AML-193 (cell line): ENCODE measurements at regions not wholly inside any gene's neighbourhood (a gene's known extent, or its start where the extent isn't known, plus 50 kb on each side); places are given as distances from the start of the nearest gene placed in this dataset.
"Not testable (repeated sequence)": the region's sequence is repeated elsewhere in the genome, so short reads cannot be mapped to it uniquely, and the experiment has no call there.

Source experiments
- DNase-seq, 2 experiments: peaks; one replicate each; lab custom pipeline; 2025; lab: John Stamatoyannopoulos, UW

- DNase-seq: no peak
These were observed 504.9 kb downstream of the EDEM1 start for GRCh38 chr3:5692446-5692845.

GRCh38 chr3:5694266-5694665 lies 506.8 kb downstream of the EDEM1 start:
- no peak for DNase-seq

- no peak for DNase-seq
These were observed 511.3 kb downstream of the EDEM1 start for GRCh38 chr3:5698851-5699250.

- no peak for DNase-seq
These were observed 511.8 kb downstream of the EDEM1 start for GRCh38 chr3:5699313-5699712.

- DNase-seq: no peak
These were observed 512.3 kb downstream of the EDEM1 start for GRCh38 chr3:5699811-5700210.

DNA sequence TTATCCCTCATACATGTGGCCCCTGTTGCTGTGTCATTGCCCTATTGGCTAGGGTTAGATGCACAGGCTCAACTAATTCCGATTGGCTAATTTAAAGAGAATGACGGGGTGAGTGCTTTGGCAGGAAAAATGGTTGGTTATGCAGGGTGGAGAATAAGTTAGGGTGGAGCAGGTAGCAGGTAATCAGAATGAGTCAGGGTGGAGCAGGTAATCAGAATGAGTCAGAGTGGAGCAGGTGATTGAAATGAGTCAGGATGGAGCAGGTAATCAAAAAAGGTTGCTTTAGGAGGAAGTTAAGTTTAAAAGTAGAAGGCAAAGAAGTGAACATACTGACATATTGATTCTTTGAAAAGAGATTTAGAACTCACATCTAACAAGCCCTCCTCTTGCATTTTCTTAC lies 513.5 kb downstream of the EDEM1 start:
- not testable (repeated sequence) for DNase-seq

DNA sequence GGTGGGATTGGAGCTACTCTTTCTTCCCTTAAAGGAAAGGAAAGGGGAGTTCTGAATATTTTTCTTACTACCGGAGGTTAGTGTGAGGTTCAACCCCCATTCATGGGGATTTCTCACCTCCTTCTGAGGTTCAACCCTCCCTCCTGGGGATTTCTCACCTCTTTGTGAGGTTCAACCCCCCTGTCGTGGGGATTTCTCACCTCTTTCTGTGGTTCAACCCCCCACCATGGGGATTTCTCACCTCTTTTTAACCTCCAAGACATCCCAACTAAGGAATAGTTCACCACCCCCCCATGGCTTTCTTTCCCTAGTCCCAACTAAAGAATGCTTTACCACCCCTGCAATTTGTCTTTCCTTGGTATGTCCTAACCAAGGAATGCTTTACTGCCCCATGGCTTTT lies 520.3 kb downstream of the EDEM1 start:
- DNase-seq: no peak

- no peak for DNase-seq
These were observed 522.2 kb downstream of the EDEM1 start for GRCh38 chr3:5709714-5710113.

DNA sequence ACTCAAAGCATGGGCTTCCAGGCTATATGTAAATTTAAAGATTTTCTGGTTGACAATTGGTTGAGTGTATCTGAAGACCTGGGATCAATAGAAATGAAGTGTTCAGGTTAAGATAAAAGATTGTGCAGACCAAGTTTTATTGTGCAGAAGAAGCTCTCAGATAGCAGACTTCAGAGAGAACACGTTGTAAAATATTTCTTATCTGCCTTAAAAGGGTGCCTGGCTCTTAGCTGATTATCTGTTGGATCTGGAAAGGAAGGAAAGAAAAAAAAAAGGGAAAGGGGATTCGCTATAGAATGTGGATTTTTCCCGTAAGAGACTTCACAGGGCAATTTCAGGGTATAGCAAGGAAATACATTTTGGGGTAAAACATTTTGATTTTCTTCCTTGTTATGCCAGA lies 523.2 kb downstream of the EDEM1 start:
- no peak for DNase-seq

- no peak for DNase-seq
These were observed 529.7 kb downstream of the EDEM1 start for GRCh38 chr3:5717254-5717653.

DNA sequence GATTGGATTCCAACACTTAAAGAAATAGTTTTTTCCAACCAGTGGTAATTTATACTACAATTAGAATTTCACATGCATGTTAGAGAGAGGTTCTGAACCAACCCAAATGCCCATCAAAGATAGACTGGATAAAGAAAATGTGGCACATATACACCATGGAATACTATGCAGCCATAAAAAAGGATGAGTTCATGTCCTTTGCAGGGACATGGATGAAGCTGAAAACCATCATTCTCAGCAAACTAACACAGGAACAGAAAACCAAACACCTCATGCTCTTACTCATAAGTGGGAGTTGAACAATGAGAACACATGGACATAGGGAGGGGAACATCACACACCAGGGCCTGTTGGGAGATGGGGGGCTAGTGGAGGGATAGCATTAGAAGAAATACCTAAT lies 532.2 kb downstream of the EDEM1 start:
- not testable (repeated sequence) for DNase-seq

DNA sequence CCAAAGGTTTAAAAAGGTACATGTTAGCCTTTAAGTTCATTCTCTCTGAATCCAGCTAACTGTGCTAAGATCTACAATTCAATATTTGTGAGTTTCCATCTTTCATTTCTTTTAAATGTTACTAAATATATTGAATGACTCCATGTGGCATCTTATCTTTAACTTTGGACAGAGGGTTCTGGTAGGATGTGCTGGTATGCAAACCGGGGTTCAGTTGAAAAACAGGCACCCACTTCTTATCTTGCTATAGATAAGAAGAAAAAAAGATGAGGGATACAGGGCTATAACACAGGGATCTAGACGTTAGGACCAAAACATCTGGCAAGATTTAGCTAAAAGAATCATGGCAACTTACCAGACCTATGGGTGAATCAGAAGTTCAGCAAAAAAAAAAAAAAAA lies 538.3 kb downstream of the EDEM1 start:
- no peak for DNase-seq

- no peak for DNase-seq
These were observed 539.1 kb downstream of the EDEM1 start for GRCh38 chr3:5726621-5727020.

DNA sequence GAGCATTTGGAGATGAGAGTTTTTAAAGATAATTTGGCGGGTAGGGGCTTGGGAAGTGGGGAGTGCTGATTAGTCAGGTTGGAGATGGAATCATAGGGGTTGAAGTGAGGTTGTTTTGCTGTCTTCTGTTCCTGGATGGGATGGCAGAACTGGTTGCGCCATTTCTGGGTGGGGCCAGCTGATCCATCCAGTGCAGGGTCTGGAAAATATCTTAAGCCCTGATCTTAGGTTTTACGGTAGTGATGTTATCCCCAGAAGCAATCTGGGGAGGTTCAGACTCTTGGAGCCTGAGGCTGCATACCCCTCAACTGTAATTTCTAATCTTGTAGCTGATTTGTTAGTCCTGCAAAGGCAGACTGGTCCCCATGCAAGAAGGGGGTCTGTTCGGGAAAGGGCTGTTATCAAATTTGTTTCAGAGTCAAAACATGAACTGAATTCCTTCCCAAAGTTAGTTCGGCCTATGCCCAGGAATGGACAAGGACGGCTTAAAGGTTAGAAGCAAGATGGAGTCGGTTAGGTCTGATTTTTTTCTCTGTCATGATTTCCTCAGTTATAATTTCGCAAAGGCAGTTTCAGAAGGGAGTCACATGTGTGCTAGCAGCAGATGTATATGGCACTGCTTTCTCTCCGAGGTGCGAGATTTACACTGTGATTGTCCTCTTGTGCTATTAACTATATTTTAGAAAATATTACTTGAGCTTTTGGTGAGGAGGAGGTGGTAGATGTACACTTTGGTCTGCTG lies 540.4 kb downstream of the EDEM1 start:
- DNase-seq: no peak

GRCh38 chr3:5729852-5730251 lies 542.3 kb downstream of the EDEM1 start:
- no peak for DNase-seq

- peak; percentile 19 to 37 for DNase-seq
These were observed 543.6 kb downstream of the EDEM1 start for GRCh38 chr3:5731100-5731499.

DNA sequence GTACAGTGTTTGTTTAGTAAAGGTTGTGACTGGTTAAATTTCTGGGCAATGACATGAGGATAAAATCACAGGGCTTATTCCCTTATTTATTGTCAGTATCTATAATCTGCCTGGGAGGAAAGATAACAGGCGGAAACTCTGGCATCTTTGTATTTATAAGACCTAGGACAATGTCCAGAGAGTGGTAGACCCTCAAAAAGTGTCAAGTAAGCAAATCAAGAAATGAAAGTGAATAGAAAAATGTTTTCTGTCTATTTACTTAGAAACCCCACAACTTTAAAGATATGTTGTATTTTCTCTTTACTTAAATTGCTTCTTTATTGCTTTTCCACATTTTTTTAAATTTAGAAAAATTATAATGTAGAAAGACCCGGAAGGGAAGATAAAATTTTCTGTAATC lies 544.6 kb downstream of the EDEM1 start:
- DNase-seq: no peak

GRCh38 chr3:5733995-5734394 lies 546.5 kb downstream of the EDEM1 start:
- DNase-seq: no peak

DNA sequence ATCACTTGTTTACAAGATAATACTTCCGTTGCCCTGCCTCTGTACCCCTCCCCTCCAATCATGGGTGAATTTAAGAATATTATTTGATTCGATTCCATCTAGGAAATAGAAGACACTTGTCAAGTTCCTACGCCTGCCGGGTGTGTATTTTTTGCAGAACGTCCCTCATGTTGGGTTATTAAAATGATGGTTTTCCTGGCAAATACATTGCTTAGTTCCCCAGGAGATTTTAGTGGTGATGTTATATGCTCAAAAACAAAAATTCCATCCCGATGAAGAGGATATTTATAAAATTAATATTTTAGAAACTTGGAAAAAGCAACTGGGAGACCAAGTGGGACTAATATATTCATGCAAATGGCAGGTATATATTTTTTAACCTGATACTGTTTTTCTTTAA lies 548.4 kb downstream of the EDEM1 start:
- DNase-seq: no peak

DNA sequence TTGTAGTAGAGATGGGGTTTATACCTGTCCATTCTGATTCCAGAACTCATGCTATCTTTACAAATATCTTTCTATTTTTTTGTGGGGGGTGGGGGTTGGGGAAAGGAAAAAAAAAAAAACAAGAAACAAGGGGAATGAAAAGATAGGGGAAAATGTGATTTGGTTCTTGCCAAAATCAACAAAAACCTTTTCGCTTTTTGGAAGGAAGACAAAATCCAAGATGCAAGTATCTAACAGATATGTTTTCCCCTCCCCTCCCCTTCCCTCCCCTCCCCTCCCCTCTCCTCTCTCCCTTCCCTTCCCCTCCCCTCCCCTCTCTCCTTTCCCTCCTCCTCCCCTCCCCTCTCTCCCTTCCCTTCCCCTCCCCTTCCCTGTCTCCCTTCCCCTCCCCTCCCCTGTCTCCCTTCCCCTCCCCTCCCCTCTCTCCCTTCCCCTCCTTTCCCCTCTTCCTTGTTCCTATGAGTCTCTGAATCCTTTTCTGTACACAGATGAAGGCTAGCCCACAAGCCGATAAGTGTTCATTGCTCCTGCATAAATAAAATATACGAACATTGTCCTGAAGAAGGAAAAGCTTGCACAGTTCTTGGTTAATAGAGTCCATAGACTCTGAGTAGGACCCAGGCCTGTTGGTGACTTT lies 551.9 kb downstream of the EDEM1 start:
- no peak for DNase-seq

DNA sequence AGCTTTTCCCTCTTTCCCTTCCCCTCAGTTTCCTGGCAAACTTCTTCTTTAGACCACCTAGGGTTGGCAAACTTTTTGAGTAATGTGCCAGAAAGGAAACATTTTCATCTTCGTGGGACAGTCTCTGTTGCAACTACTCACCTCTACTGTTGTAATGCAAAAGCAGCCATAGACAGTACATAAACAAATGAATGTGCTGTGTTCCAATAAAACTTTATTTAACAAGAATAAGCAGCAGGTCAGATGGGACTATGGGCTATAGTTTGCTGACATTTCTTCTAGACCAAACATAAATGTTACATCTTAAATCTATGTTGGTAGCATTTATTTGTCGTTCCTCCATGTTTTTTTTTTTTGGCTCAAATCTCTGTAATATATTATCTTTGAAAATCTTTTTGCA lies 552.4 kb downstream of the EDEM1 start:
- no peak for DNase-seq

- DNase-seq: no peak
These were observed 553.5 kb downstream of the EDEM1 start for GRCh38 chr3:5741017-5741416.

DNA sequence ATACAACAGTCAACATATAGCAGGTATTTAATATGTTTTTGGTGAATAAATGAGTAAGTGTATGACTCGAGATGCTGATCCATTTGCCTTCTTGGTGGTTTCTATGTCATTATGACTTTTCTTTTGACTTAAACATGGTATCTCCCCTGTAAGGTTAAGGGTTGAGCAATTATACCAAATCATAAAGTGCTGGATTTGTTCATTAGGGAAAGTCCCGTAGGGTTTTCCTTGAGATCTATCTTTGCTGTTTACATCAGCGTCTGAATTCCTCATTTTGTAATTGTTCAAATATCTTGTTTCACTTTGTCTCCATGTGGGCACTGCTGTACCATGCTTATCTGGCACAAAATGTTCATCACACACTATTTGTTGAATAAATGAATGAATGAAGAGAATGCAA lies 562.6 kb downstream of the EDEM1 start:
- DNase-seq: no peak
